GM21576 (cell line): ENCODE measurements at regions not wholly inside any gene's neighbourhood (a gene's known extent, or its start where the extent isn't known, plus 50 kb on each side); places are given as distances from the start of the nearest gene placed in this dataset.
"Not testable (repeated sequence)": the region's sequence is repeated elsewhere in the genome, so short reads cannot be mapped to it uniquely, and the experiment has no call there.

Source experiments
- ATAC-seq: cut with Tn5 transposase; IDR thresholded peaks from one replicate; pipeline ENCODE4 v1.9.1; 2021; ENCODE audit warnings: mild to moderate bottlenecking, moderate library complexity; ENCODE audit not compliant: unreplicated experiment

DNA sequence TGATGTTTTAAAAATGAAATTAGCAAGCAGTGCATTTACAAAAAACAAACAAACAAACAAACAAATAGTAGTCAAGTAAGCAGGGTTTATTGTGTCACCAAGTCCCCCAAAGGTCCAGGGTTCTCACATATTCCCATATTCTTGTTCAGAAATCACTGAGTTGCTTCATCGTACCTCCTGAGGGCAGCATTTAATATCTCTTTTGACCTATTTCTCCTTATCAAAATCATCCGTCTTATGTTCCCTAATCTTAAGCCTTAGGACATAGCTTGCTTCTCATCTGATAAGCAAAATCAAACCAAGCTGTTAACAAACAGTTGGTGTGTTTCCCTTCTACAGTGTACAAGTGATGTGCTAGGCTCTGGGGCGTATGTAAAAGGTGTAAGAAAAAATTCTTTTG is 109.5 kb upstream of the MAN2A1 start:
- ATAC-seq, result no peak

DNA sequence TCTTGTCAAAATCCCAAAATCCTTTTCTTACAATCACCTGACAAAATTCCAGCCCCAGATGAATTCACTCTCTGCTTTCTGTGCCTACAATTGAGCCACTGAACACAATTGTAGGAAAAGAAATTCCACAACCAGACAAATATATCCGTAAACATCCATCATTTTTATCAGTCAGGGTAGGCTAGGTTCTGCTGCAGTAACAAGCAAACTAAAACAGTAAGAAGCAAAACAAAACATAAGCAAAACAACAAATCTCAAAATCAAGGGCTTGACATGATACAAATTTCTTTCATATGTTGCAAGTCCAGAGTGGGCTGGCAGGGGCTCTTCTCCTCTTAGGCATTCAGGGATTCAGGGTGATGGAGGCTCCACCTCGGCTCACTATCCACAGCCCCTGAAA is 114.2 kb upstream of the MAN2A1 start:
- ATAC-seq, result no peak

DNA sequence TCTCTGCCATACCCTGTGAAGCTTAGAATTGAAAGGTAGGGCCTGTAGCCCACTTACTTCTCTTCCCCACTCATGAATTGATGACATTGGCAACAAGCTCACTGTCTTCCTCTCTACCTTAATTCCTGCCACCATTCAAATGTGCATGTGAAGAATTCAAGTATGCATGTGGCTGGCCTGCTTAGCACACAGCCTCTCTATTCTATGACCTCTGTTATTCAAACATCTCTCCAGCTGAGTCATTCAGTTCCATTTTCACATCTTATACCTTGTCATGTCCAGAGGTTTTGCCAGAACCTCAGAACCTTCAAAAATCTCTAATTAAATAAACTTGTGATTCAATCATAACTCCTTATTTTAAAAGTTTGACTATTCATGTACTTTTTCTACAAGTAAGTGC is 114.7 kb upstream of the MAN2A1 start:
- no peak for ATAC-seq

DNA sequence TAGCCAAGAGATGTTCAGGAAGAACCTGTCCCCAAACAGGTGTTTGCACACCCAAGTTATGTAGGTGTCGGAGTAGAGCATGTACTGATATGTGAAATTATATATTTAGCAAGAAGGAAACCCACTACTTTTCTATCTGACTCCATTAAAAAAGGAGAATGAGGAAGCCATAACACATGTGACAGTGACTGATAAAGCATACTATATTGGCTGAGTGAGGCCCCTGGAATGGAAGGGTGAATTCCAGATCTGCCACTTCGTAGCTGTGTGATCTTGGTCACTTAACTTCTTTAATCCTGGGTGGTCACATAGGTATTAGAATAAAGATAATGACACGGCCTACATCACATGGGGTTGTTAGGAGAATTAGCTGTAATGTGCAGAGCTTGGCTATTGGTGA is 116.0 kb upstream of the MAN2A1 start:
- no peak for ATAC-seq

DNA sequence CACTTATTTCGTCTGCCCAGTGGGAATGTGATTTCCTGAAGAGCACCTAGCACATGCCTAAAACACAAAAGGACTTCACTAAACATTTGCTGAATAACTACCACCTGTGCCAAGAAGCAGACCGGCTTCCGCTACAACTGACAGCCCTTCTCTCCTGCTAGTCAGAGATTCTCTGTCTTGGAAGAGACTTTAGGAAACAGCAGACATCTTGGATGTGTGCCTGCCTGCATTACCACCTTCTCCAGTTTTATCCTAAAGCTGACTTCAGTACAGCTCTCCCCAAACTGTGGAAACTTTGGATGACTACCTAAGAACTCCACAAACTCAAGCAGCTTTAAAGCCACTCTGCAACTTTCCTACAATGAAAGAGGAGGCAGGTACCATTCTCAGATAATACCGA is 116.5 kb upstream of the MAN2A1 start:
- no peak for ATAC-seq

DNA sequence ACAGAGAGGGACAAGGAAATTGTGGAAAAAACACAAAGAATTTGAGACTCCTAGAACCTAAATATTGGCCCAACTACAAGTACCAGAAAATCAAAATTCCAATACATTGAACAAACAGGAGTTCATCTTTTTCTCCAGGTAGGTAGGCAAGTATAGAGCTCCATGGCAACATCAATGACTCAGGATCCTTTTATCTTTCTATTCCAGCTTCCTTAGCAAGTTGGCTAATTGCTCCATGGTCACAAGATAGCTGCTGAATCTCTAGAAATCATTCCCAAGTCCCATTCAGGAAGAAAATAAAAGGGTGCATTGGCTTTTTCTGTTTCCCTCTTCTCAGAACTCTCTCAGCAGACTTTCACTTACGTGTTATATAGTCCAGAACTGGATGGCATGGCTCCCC is 117.9 kb upstream of the MAN2A1 start:
- no peak for ATAC-seq

DNA sequence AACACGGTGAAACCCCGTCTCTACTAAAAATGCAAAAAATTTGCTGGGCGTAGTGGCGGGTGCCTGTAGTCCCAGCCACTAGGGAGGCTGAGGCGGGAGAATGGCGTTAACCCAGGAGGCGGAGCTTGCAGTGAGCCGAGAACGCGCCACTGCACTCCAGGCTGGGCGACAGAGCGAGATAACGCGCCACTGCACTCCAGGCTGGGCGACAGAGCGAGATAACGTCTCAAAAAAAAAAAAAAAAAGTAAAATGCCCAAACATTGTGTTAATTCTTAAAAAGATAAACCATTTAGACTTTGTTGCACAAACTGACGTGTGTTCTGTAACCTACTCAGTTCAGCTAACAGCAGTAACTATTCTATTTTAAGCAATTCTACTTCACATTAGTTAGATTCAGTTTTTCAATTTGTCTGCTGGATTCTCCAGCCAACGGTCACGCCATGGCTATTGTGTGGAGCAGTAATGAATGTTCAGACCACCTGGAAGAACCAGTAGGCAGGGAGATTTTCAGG is 119.3 kb upstream of the MAN2A1 start:
- ATAC-seq, result no peak

DNA sequence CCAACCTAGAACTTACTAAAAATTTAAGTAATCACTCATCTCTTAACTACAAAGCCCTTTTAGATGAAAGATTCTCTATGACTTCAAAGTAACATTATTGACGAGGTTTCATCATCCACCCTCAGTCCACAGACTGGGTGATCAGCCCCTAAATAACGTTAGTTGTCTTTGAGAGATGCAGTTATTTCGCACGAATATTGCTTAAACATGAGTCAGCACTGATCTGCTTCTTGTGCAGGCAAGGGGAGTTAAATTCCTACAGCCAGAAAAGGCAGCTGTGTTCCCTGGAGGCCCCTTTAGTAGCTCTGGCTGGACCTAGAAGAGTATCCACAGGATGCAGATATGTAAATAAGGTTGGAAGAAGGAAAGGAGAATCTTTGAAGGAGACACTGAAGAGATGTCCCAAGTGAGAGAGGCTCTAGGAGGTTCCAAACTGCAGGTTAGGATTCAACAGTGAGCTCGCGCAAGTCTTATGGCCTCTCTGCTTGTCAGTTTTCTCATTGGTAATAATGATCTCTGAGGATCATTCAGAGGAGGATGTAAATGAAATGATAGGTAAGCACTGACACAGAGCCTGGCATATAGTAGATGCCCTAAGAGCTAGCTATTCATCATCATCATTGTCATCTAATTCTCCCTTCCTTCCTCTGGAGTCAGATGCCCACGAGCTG is 122.2 kb upstream of the MAN2A1 start:
- no peak for ATAC-seq

DNA sequence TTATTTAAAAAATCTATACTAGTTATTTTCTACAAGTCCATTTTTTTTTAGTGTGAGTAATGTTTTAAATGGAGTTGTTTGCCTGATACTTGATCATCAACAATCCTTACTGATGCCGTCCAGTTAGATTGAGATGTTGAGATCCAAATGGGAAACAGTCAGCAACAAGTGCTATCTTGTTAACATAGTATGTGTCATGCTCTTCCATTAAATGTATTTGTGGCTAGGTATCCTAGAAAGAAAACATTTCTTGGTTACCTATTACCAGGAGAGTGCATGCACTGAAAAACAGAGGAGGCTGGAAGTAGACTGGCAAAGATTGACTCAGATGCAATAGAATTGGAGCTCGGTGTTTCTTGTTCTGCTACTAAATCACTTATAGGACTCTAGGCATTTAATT is 123.4 kb upstream of the MAN2A1 start:
- ATAC-seq, result no peak

DNA sequence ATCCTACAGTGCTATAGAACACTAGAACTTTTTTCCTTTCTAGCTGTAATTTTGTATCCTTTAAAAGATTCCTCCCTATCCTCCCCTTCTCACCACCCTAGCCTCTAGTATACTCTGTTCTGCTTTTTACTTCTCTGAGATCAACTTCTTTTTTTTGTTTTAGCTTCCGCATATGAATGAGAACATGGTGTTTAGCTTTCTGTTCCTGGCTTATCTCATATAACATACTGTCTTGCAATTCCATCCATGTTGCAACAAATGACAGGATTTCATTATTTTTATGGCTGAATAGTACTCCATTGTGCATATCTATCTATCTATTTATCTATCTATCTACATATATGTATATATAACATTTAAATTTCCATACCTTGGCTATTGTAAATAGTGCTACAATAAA is 126.0 kb upstream of the MAN2A1 start:
- no peak for ATAC-seq

DNA sequence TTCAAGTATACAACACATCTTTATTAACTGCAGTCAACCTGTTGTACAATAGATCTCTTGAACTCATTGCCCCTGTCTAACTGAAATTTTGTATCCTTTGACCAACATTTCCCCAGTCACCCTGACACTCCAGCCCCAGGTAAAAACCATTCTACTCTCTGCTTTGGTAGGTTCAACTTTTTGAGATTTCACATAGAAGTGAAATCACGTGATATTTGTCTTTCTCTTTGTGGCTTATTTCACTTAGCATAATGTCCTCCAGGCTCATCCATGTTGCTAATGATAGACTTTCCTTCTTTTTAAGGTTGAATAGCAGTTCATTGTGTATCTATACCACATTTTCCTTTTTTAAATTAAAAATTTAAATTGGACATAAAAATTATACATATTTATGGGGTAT is 126.5 kb upstream of the MAN2A1 start:
- ATAC-seq, result no peak

DNA sequence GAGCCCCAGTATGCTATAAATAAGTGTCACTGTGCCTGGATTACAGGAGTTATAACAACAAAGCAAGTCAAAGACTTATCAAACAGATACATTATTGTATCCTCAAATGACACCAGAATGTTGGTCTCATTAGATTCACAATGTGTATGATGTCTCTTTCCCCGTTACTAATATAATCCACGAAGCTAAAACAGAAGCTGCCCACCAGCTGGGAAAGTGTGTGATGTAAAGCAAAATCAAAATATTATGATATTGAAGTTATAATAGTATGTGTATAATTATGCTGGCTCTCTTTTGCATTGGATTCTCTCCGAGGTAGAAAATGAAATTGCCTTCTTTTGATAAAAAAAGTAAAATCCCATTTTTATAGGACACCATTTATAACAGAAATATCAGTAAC is 127.3 kb upstream of the MAN2A1 start:
- ATAC-seq, result no peak

DNA sequence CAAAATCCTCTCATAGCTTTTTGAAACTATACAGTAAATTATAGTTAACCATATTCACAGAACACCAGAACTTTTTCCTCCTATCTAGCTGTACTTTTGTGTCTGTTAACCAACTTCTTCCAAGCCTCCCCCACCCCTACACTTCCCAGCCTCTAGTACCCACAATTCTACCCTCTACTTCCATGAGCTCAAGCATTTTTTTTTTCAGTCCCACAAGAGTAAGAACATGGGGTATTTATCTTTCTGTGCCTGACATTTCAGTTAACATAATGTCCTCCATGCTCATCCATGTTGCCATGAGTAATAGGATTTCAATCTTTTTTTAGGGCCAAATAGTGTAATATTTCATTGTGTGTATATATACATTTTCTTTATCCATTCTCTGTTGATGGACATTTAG is 128.3 kb upstream of the MAN2A1 start:
- ATAC-seq, result no peak

DNA sequence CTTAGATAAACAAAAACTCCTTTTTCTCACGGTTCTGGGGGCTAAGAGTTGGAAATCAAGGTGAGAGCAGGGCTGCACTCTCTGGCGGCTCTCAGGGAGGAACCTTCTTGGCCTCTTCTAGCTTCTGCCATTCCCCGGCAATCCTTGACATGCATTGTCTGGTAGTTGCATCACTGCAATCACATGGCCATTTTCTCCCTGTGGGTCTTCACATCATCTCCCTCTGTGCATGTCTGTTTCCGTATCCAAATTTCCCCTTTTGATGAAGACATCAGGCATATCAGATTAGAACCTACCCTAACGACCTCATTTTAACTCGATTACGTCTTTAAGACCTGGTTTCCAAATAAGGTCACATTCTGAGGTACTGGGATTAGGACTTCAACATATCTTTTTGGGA is 129.2 kb upstream of the MAN2A1 start:
- ATAC-seq, result no peak

DNA sequence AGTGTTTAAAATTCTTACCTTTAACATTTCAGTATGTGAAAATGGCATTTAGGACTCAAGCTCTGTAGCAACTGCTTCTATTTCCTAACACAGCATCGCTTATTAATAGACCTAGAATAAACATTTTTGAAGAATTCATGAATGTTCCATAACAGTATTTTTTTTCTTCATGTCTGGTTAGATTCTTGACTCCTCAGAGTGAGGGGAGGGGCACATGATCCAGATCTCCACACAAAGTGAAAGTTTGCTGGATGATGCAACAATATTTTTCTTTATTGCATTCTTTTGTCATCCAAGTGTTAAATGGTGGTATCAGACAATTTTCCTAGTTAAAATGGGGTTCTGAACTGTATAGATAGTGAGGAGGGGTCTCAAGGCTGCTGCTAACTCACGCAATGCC is 130.8 kb upstream of the MAN2A1 start:
- no peak for ATAC-seq

DNA sequence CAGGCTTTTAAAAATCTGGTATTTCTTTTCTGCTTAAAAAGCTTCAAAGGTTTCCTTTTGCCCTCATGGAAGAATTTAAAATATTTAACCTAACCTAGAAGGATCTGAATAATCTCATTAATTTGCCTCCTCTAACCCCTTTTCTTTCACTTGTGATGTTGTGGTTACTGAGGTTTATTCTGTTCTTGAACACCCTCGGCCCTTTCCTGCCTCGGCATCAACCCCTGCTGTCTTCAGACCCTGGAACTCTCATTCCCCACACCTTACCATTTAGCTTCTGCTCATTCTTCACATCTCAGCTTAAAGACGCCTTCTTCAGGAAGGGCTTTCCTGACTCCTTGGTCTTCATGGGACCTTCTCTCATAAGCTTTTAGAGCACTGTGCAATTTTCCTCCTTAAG is 131.4 kb upstream of the MAN2A1 start:
- ATAC-seq, result no peak

DNA sequence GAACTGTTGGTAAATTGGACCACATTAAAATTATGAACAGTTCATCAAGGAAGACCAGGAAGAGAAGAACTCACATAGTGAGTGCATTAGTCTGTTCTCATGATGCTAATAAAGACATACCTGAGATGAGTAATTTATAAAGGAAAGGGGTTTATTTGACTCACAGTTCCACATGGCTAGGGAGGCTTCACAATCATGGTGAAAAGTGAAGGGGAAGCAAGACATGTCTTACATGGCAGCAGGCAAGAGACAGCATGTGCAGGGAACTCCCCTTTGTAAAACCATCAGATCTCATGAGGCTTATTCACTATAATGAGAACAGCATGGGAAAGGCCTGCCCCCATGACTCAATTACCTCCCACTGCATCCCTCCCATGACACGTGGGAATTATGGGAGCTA is 135.9 kb upstream of the MAN2A1 start:
- no peak for ATAC-seq

DNA sequence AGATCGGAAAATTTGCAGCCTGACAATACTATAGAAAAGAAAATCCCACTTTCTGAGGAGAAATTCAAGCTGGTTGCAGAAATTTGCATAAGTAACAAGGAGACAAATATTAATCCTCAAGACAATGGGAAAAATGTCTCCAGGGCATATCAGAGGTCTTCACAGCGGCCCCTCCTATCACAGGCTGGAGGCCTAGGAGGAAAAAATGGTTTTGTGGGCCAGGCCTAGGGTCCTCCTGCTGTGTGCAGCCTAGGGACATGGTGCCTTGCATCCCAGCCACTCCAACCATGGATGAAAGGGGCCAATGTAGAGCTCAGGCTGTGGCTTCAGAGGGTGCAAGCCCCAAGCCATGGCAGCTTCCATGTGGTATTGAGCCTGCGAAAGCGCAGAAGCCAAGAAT is 138.5 kb upstream of the MAN2A1 start:
- ATAC-seq, result not testable (repeated sequence)

DNA sequence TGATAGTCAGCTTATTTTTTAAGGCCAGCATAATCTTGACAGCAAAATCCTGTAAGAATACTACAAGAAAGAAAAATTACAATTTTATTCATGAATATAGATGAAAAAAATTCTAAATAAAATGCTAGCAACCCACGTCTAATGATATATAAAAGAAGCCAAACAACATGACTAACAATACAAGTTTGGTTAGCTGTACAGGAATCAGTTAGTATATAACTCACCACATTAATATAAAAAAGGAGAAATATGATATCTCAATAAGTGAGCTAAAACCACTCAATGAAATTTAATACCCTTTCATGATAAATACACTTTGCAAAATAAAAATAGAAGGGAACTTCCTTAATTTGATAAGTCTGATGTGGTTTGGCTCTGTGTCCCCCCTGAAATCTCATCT is 139.7 kb upstream of the MAN2A1 start:
- ATAC-seq, result no peak

DNA sequence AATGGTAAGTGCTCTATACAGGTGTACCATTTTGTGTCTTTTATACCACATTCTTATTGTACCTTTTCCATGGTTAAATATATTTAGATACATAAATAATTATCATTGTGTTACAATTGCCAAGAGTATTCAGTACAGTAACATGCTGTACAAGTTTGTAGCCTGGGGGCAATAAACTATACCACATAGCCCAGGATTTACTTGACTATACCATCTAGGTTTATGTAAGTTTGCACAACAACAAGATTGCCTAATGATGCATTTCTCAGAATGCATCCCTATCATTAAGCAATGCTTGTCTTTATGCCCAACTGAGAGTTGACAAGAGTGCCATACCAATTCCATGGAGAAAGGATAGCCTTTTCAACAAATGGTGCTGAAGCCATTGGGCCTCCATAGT is 136.7 kb upstream of the PJA2 start:
- no peak for ATAC-seq

DNA sequence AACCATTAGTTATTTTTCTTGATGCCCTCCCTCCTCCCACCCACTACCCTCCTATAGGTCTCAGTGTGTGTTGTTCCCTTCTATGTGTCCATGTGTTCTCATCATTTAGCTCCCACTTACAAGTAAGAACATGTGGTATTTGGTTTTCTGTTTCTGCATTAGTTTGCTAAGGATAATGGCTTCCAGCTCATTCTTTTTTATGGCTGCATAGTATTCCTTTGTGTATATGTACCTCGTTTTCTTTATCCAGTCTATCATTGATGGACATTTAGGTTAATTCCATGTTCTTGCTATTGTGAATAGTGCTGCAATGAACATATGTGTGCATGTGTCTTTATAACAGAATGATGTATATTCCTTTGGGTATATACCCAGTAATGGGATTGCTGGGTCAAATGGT is 135.1 kb upstream of the PJA2 start:
- ATAC-seq, result not testable (repeated sequence)

DNA sequence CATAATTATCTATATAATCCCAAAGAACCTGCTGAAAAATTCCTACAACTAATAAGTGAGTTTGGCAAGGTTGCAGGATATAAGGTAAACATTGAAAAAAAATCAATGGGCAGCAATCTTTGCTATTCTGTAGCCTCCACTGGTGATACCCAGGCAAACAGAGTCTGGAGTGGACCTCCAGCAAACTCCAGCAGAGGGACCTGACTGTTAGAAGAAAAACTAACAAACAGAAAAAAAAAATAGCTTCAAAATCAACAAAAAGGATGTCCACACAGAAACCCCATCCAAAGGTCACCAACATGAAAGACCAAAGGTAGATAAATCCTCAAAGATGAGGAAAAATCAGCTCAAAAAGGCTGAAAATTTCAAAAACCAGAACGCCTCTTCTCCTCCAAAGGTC is 128.9 kb upstream of the PJA2 start:
- ATAC-seq, result not testable (repeated sequence)

DNA sequence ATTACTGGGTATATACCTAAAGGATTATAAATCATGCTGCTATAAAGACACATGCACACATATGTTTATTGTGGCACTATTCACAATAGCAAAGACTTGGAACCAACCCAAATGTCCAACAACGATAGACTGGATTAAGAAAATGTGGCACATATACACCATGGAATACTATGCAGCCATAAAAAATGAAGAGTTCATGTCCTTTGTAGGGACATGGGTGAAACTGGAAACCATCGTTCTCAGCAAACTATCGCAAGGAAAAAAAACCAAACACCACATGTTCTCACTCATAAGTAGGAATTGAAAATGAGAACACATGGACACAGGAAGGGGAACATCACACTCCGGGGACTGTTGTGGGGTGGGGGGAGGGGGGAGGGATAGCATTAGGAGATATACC is 125.3 kb upstream of the PJA2 start:
- not testable (repeated sequence) for ATAC-seq
